LNCaP clone FGC (cell line): ENCODE measurements at regions not wholly inside any gene's neighbourhood (a gene's known extent, or its start where the extent isn't known, plus 50 kb on each side); places are given as distances from the start of the nearest gene placed in this dataset.

Experiments used
- DNase-seq: peaks from one replicate; pipeline ENCODE4 v3.0.0-alpha.2; 2011; ENCODE audit warnings: low read depth
- H3K4me3 ChIP-seq: 2 replicates; pipeline ENCODE4 v1.5.1; 2011; ENCODE audit warnings: mild to moderate bottlenecking, low read depth, low read length, control low read depth
- CTCF ChIP-seq: IDR thresholded peaks from 2 replicates; pipeline ENCODE4 v1.5.1; 2012; ENCODE audit warnings: mild to moderate bottlenecking; ENCODE audit not compliant: control insufficient read depth, insufficient read depth; ENCODE audit errors: extremely low read depth

DNA sequence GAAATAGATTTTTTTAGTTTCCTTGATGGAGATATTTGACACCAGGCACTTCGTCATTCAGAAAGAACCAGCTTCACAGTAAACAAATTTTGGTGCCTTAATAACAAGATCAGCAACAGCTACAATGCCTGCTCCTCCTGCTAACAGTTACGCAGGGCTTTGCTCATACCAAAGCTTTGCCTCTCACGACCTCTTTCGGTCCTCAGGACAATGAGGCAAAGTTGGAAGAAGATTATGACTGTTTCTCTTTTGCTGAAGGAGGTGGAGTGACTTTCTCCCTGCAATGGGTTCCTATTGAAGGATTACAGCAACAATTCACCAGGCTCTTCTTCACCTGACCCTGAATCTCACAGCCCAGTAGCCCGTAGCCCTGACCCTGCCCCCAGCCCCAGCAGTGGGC lies 440.1 kb downstream of the PREX1 start:
- TF ChIP-seq CTCF, result no peak
- H3K4me3 ChIP-seq, result no peak overlapping the region
- DNase-seq, result no peak

DNA sequence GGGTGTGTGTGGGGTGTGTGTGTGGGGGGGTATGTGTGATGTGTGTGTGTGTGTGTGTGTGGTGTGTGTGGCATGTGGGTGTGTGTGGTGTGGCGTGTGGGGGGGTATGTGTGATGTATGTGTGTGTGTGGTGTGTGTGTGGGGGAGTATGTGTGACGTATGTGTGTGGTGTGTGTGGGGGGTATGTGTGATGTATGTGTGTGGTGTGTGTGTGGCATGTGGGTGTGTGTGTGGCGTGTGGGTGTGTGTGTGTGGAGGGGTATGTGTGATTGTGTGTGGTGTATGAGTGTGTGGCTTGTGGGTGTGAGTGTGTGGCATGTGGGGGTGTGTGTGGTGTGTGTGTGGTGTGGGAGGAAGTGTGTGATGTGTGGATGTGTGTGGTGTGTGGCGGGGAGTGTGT lies 442.3 kb downstream of the PREX1 start:
- H3K4me3 ChIP-seq, result no peak overlapping the region
- DNase-seq, result no peak
- no peak for TF ChIP-seq CTCF

- no peak for DNase-seq
- no peak overlapping the region for H3K4me3 ChIP-seq
- no peak for TF ChIP-seq CTCF
These were observed 442.7 kb downstream of the PREX1 start for GRCh38 chr20:48385114-48385513.

DNA sequence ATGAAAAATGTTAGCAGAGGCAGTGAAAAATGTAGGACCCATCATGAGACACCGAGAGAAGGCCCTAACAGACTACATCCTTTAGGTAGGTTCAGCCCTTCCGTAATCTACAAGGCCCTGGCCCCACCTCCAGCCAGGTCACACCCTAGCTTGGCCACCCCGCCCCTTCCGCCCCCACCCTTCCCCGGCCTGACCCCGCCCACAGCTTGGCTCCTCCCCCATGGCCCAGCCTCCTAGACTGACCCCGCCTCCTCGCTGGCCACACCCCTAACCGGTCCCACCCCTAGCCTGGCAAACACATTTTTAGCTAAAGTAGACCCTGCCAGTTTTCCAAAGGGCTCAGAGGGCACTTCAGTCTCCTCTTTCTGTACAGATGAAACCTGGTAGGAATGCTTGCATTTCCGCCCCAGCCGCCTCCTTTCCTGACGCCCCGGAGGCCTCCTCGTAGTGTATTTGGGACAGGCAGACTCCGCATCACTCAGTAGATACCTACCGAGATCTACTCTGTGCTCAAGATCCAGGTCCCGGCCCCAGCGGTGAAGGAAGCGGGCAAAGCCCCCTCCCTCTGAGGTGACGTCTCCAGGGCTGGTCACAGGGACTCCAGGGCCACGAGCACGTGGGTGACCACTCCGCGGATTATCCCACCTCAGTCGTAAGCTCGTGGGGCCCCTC lies 443.5 kb downstream of the PREX1 start:
- DNase-seq, result no peak
- no peak for TF ChIP-seq CTCF
- no peak overlapping the region for H3K4me3 ChIP-seq

GRCh38 chr20:48383252-48383651 lies 444.5 kb downstream of the PREX1 start:
- no peak for TF ChIP-seq CTCF
- no peak overlapping the region for H3K4me3 ChIP-seq
- DNase-seq, result no peak

DNA sequence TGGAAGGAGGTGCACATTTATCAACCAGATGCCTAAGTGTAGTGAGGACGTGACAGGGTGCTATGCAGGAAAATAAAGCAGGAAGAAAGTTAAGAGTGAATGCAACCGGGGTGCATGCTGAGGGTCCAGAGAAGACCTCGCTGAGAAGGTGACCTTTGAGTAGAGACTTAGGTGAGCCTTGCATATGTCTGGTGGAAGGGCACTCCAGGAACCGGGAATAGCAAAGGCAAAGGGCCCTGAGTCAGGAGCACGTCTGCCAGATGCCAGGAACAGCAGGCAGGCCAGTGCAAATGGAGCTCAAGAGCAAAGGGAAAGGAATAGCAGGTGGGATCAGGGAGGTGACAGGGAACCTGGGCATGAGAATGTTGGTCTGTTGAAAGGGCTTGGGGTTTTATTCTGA lies 445.5 kb downstream of the PREX1 start:
- H3K4me3 ChIP-seq, result no peak overlapping the region
- TF ChIP-seq CTCF, result no peak
- DNase-seq, result no peak
